ENCODE measurements at regions not wholly inside any gene's neighbourhood (a gene's known extent, or its start where the extent isn't known, plus 50 kb on each side); places are given as distances from the start of the nearest gene placed in this dataset.

DNA sequence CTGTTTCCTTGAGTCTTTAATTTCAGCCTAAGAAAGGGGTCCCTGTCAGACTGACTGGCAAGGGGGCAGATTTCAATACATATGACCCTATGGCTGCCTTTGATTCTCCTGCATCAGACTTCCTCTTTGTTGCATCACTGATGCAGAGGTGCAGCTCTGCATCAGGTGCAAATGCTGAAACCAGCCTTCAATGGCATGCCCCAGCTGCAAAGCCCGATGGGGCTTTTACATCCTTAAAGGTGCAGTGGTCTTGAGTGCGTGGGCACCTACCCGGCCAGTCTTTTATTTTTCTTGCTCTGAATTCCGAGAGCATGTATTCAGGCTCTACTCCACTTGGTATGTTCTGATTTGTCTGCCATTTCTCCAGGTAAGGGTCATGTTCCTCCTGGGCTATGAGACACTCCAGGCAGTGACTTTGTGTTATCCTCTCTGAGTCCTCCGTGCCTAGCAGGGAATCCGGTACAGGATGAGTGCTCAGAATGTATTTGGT, 169.5 kb downstream of the MYCN start:
- TF ChIP-seq, protein P1, sequence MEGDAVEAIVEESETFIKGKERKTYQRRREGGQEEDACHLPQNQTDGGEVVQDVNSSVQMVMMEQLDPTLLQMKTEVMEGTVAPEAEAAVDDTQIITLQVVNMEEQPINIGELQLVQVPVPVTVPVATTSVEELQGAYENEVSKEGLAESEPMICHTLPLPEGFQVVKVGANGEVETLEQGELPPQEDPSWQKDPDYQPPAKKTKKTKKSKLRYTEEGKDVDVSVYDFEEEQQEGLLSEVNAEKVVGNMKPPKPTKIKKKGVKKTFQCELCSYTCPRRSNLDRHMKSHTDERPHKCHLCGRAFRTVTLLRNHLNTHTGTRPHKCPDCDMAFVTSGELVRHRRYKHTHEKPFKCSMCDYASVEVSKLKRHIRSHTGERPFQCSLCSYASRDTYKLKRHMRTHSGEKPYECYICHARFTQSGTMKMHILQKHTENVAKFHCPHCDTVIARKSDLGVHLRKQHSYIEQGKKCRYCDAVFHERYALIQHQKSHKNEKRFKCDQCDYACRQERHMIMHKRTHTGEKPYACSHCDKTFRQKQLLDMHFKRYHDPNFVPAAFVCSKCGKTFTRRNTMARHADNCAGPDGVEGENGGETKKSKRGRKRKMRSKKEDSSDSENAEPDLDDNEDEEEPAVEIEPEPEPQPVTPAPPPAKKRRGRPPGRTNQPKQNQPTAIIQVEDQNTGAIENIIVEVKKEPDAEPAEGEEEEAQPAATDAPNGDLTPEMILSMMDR (IDR thresholded peaks at IDR 0.05) = no peak
- TF ChIP-seq POLR2A (IDR thresholded peaks at IDR 0.05) = no peak
